HepG2 (cell line): ENCODE measurements at regions not wholly inside any gene's neighbourhood (a gene's known extent, or its start where the extent isn't known, plus 50 kb on each side); places are given as distances from the start of the nearest gene placed in this dataset.

ENCODE experiments used
- ATAC-seq: fragments of 200-7000 bp; cut with Tn5 transposase; 3 replicates; pipeline ENCODE4 v1.9.1; 2020; ENCODE audit warnings: mild to moderate bottlenecking, moderate library complexity
- BruUV-seq: library from RNA; stranded (reverse); fragments of 400-500 nt; replicated peaks from 2 replicates; lab custom pipeline; 2021; lab: Mats Ljungman, UMichigan
- CTCF ChIA-PET: fragments of 300-600 bp; formaldehyde crosslinking; extraction: SDS; loops from one replicate; lab custom pipeline; 2021; ENCODE audit warnings: low total read pairs, inconsistent platforms, low intra/inter-chr PET ratio; lab: Yijun Ruan, JAX
- POLR2A ChIA-PET: fragments of 350-600 bp; sonication (Branson Sonifier 250); formaldehyde crosslinking; loops from one replicate; lab custom pipeline; 2020; ENCODE audit warnings: antibody characterized with exemption, inconsistent platforms; lab: Yijun Ruan, JAX
- DNase-seq: peaks from one replicate; pipeline ENCODE4 v3.0.0-alpha.2; 2015; ENCODE audit warnings: low spot score
- FAIRE-seq: peaks from 3 replicates; lab custom pipeline; 2011; peaks lifted over from hg19 to GRCh38; lab: Jason Lieb, UNC
- H2AFZ ChIP-seq: one replicate; pipeline ENCODE4 v1.6.1; 2011; ENCODE audit warnings: low read length, inconsistent platforms
- H3K27ac ChIP-seq: fragments of 300-600 bp; 3 replicates; pipeline ENCODE4 v1.8.0; 2011; ENCODE audit warnings: mixed run types, mild to moderate bottlenecking, mixed read lengths, low read length, inconsistent platforms; ENCODE audit not compliant: insufficient read depth; ENCODE audit errors: extremely low read length
- H3K27me3 ChIP-seq, 2 experiments: fragments of 200-600 bp in 1 of 2; 2 replicates in 1 of 2; 3 replicates in 1 of 2; pipeline versions ENCODE4 v1.6.0 to v1.8.0; 2011; ENCODE audit warnings: low read length in 2 of 2, mild to moderate bottlenecking in 2 of 2, moderate library complexity in 2 of 2, inconsistent platforms in 1 of 2; ENCODE audit not compliant: insufficient read depth in 2 of 2, control insufficient read depth in 1 of 2
- H3K36me3 ChIP-seq, 2 experiments: fragments of 200-600 bp in 1 of 2; replicated peaks in 1 of 2; 2 replicates in 1 of 2; 3 replicates in 1 of 2; pipeline versions ENCODE4 v1.5.1 to v1.8.0; 2011; ENCODE audit warnings: low read length in 2 of 2, inconsistent platforms in 1 of 2; ENCODE audit not compliant: insufficient read depth in 2 of 2, control insufficient read depth in 1 of 2
- H3K4me1 ChIP-seq: 2 replicates; pipeline ENCODE4 v1.5.1; 2012; ENCODE audit warnings: low read length, inconsistent platforms; ENCODE audit not compliant: insufficient read depth
- H3K4me2 ChIP-seq: 2 replicates; pipeline ENCODE4 v1.6.0; 2011; ENCODE audit warnings: low read depth, low read length, inconsistent platforms
- H3K4me3 ChIP-seq, 3 experiments: fragments of 200-600 bp in 1 of 3; sonication (generic), shearing (Covaris generic) in 1 of 3; replicated peaks in 1 of 3; 2 replicates each; pipeline ENCODE4 v1.5.1; 2011 to 2016; ENCODE audit warnings: low read length in 3 of 3, inconsistent platforms in 2 of 3, low read depth in 2 of 3, mild to moderate bottlenecking in 2 of 3, control low read depth in 1 of 3, mixed read lengths in 1 of 3; ENCODE audit not compliant: insufficient read depth in 1 of 3
- H3K79me2 ChIP-seq: one replicate; pipeline ENCODE4 v1.6.1; 2011; ENCODE audit warnings: low read length, inconsistent platforms; ENCODE audit not compliant: insufficient read depth
- H3K9ac ChIP-seq: 2 replicates; pipeline ENCODE4 v1.6.0; 2011; ENCODE audit warnings: mild to moderate bottlenecking, low read depth, low read length, inconsistent platforms; ENCODE audit not compliant: insufficient read depth
- H3K9me3 ChIP-seq: 2 replicates; pipeline ENCODE4 v1.5.1; 2012; ENCODE audit warnings: mild to moderate bottlenecking, low read length
- H4K20me1 ChIP-seq: 2 replicates; pipeline ENCODE4 v1.6.0; 2011; ENCODE audit warnings: inconsistent platforms, mild to moderate bottlenecking, low read length, moderate library complexity; ENCODE audit not compliant: insufficient read depth
- CERS6 ChIP-seq: sonication (generic); formaldehyde crosslinking; IDR thresholded peaks from 2 replicates; pipeline ENCODE4 v1.5.0; 2020; ENCODE audit warnings: missing genetic modification reagents
- FOXP1 ChIP-seq, 2 experiments: fragments of 450-650 bp in 1 of 2; IDR thresholded peaks; 2 replicates each; pipeline ENCODE4 v1.6.1; 2017 to 2018; ENCODE audit warnings: antibody characterized with exemption in 1 of 2
- LCORL ChIP-seq, 2 experiments: fragments of 450-650 bp in 1 of 2; sonication (generic) in 1 of 2; formaldehyde crosslinking in 1 of 2; IDR thresholded peaks; 2 replicates each; pipeline versions ENCODE4 v1.5.0 to v1.6.1; 2017 to 2020; ENCODE audit warnings: antibody characterized with exemption in 1 of 2, missing genetic modification reagents in 1 of 2
- NFIB ChIP-seq: sonication (generic); formaldehyde crosslinking; IDR thresholded peaks from 2 replicates; pipeline ENCODE4 v1.9.0; 2021; ENCODE audit warnings: missing genetic modification reagents, mild to moderate bottlenecking, borderline replicate concordance
- POLR2A ChIP-seq, 2 experiments: IDR thresholded peaks; 2 replicates each; pipeline ENCODE4 v1.6.1; 2011; ENCODE audit warnings: low read depth in 2 of 2, low read length in 2 of 2, mild to moderate bottlenecking in 1 of 2, moderate library complexity in 1 of 2; ENCODE audit not compliant: insufficient read depth in 1 of 2
- RBM39 ChIP-seq: fragments of 200-400 bp; formaldehyde crosslinking; IDR thresholded peaks from one replicate; pipeline ENCODE4 v1.6.1; 2018; ENCODE audit warnings: antibody characterized with exemption, mild to moderate bottlenecking, low read depth, low read length; ENCODE audit not compliant: poor library complexity, severe bottlenecking
- ZNF331 ChIP-seq: sonication (generic); formaldehyde crosslinking; IDR thresholded peaks from 2 replicates; pipeline ENCODE4 v1.4.0; 2020; ENCODE audit warnings: missing genetic modification reagents
- ZNF562 ChIP-seq: sonication (generic); formaldehyde crosslinking; IDR thresholded peaks from 2 replicates; pipeline ENCODE4 v1.8.0; 2022; ENCODE audit warnings: missing genetic modification reagents, borderline replicate concordance
- ZNF564 ChIP-seq: sonication (generic); formaldehyde crosslinking; IDR thresholded peaks from 2 replicates; pipeline ENCODE4 v1.8.1; 2023; ENCODE audit warnings: mild to moderate bottlenecking, missing genetic modification reagents
- WGBS: methylation state at CpG from one replicate; pipeline ENCODE4 v1.1.6; 2017; ENCODE audit warnings: low lambda C conversion rate; 5-methylcytosine and 5-hydroxymethylcytosine counted together
- in situ Hi-C: cut with HindIII; loops from 2 replicates; pipeline ENCODE4 v1.10.0; 2017; ENCODE audit warnings: low pct_unique_long_range_greater_than_20kb; ENCODE audit not compliant: extremely low pct_ligation_motif_present
- intact Hi-C: fragments of 100-400 bp; cut with micrococcal nuclease; formaldehyde crosslinking; loops from one replicate; pipeline ENCODE4 v1.10.0; 2022; ENCODE audit not compliant: unreplicated experiment
- TF ChIP-seq, protein P1 (sequence below): sonication (generic); formaldehyde crosslinking; conservative IDR thresholded peaks from 2 replicates; pipeline ENCODE4 v1.4.0; 2020; ENCODE audit warnings: missing genetic modification reagents

- Histone ChIP-seq H3K9me3 (no peaks in the 10 kb centered on the region), H2AFZ (no peak overlapping the region), H3K27ac (no peak overlapping the region), H4K20me1 (no peaks in the 10 kb centered on the region), H3K36me3 (no peaks in the 10 kb centered on the region), H3K79me2 (no peaks in the 10 kb centered on the region), H3K27me3 (no peaks in the 10 kb centered on the region), H3K4me2 (no peak overlapping the region), H3K4me3 (no peak overlapping the region), H3K9ac (no peak overlapping the region), H3K4me1 (peaks cover 33% of the 10 kb centered on the region)
- DNase-seq (no peak), ATAC-seq (no peak), FAIRE-seq (no peak)
- BruUV-seq: no TSS peak
- intact Hi-C loops: no loop called here
- in situ Hi-C loops: no loop called here
- TF ChIP-seq NFIB (CRISPR knock-in tag): no peak
- TF ChIP-seq ZNF562 (CRISPR knock-in tag): no peak
- no peak for TF ChIP-seq ZNF564
- TF ChIP-seq CERS6 (CRISPR knock-in tag): no peak
- TF ChIP-seq RBM39: no peak
- no peak for TF ChIP-seq POLR2A (IDR thresholded peaks at IDR 0.05; ENCODE audit: insufficient read depth in 1 of 2, low read depth in 2 of 2, low read length in 2 of 2)
- TF ChIP-seq LCORL (IDR thresholded peaks at IDR 0.05): no peak
- no peak for TF ChIP-seq LCORL (CRISPR knock-in tag; IDR thresholded peaks at IDR 0.05)
- ChIA-PET CTCF (no interaction called here), POLR2A (no interaction called here)
- WGBS: 94% methylated on average over 4 of the region's 4 CpGs
Observed at GRCh38 chr2:43035922-43036321, 190.5 kb downstream of the ZFP36L2 start.

DNA sequence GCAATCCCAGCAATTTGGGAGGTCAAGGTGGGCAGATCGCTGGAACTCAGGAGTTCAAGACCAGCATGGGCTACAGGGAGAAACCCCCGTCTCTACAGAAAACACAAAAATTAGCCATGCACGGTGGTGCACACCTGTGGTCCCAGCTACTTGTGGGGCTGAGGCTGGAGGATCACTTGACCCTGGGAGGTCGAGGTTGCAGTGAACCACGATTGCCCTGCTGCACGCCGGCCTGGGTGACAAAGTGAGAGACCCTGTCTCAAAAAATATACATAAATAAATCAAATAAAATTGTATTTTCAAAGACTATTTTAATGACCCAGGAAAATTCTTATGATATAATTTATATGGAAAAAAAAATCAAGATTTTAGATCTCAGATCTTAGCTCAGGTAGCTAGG, 191.5 kb downstream of the ZFP36L2 start:
- no peak for FAIRE-seq
- no peak for ATAC-seq
- H3K4me3 ChIP-seq: no peak overlapping the region
- no peaks in the 10 kb centered on the region for H3K9me3 ChIP-seq
- H3K27me3 ChIP-seq: no peaks in the 10 kb centered on the region
- H3K4me2 ChIP-seq: no peak overlapping the region
- no peak overlapping the region for H3K9ac ChIP-seq
- H2AFZ ChIP-seq: no peak overlapping the region
- WGBS: 92% methylated on average over 7 of the region's 7 CpGs
- intact Hi-C loops: no loop called here
- no peak overlapping the region for H3K27ac ChIP-seq
- no peaks in the 10 kb centered on the region for H4K20me1 ChIP-seq
- in situ Hi-C loops: no loop called here
- TF ChIP-seq FOXP1 (IDR thresholded peaks at IDR 0.05): no peak
- no peak for TF ChIP-seq FOXP1 (CRISPR knock-in tag; IDR thresholded peaks at IDR 0.05)
- TF ChIP-seq, protein P1, sequence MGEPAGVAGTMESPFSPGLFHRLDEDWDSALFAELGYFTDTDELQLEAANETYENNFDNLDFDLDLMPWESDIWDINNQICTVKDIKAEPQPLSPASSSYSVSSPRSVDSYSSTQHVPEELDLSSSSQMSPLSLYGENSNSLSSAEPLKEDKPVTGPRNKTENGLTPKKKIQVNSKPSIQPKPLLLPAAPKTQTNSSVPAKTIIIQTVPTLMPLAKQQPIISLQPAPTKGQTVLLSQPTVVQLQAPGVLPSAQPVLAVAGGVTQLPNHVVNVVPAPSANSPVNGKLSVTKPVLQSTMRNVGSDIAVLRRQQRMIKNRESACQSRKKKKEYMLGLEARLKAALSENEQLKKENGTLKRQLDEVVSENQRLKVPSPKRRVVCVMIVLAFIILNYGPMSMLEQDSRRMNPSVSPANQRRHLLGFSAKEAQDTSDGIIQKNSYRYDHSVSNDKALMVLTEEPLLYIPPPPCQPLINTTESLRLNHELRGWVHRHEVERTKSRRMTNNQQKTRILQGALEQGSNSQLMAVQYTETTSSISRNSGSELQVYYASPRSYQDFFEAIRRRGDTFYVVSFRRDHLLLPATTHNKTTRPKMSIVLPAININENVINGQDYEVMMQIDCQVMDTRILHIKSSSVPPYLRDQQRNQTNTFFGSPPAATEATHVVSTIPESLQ (CRISPR knock-in tag): no peak
- no peak for TF ChIP-seq ZNF331 (CRISPR knock-in tag)
- no peaks in the 10 kb centered on the region for H3K36me3 ChIP-seq
- BruUV-seq: no TSS peak
- DNase-seq: no peak
- no peaks in the 10 kb centered on the region for H3K79me2 ChIP-seq
- H3K4me1 ChIP-seq: peaks cover 23% of the 10 kb centered on the region
- ChIA-PET POLR2A (no interaction called here), CTCF (no interaction called here)
